ENCODE measurements at regions not wholly inside any gene's neighbourhood (a gene's known extent, or its start where the extent isn't known, plus 50 kb on each side); places are given as distances from the start of the nearest gene placed in this dataset.

GRCh38 chr12:19003987-19004619 is 125.4 kb upstream of the PLEKHA5 start:
- peaks cover 0 to 2% of the 10 kb centered on the region in 2 experiments for H3K27me3 ChIP-seq (ENCODE audit: control insufficient read depth in 2 of 2, insufficient read depth in 2 of 2, low read length in 2 of 2)
- H3K79me2 ChIP-seq (ENCODE audit: control insufficient read depth, insufficient read depth, low read length): no peaks in the 10 kb centered on the region
- BruUV-seq (replicated peaks): no TSS peak
- H3K9me3 ChIP-seq (replicated peaks; ENCODE audit: control insufficient read depth, insufficient read depth, low read length): no peaks in the 10 kb centered on the region
- intact Hi-C loops (cut with micrococcal nuclease) (no loop called here), dilution Hi-C loops (cut with MboI; ENCODE audit: extremely low pct_ligation_motif_present, low sequenced_read_pairs) (no loop called here)
- ChIA-PET POLR2A (no interaction called here), CTCF (no interaction called here)
- H3K36me3 ChIP-seq (ENCODE audit: control insufficient read depth in 2 of 2, extremely low read depth in 1 of 2, insufficient read depth in 2 of 2, low read length in 2 of 2): no peaks in the 10 kb centered on the region
- no peak for TF ChIP-seq MAX (IDR thresholded peaks at IDR 0.05; ENCODE audit: insufficient read depth, insufficient read length)
- TF ChIP-seq, protein P1, sequence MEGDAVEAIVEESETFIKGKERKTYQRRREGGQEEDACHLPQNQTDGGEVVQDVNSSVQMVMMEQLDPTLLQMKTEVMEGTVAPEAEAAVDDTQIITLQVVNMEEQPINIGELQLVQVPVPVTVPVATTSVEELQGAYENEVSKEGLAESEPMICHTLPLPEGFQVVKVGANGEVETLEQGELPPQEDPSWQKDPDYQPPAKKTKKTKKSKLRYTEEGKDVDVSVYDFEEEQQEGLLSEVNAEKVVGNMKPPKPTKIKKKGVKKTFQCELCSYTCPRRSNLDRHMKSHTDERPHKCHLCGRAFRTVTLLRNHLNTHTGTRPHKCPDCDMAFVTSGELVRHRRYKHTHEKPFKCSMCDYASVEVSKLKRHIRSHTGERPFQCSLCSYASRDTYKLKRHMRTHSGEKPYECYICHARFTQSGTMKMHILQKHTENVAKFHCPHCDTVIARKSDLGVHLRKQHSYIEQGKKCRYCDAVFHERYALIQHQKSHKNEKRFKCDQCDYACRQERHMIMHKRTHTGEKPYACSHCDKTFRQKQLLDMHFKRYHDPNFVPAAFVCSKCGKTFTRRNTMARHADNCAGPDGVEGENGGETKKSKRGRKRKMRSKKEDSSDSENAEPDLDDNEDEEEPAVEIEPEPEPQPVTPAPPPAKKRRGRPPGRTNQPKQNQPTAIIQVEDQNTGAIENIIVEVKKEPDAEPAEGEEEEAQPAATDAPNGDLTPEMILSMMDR (IDR thresholded peaks at IDR 0.05; ENCODE audit: extremely low read depth in 1 of 2, insufficient read depth in 1 of 2, low read depth in 1 of 2, low read length in 2 of 2): no peak
- TF ChIP-seq MYC (IDR thresholded peaks at IDR 0.05; ENCODE audit: low read depth, low read length): no peak
- TF ChIP-seq GATA2 (IDR thresholded peaks at IDR 0.05; ENCODE audit: insufficient read depth, insufficient read length, low read depth, low read length): no peak
- TF ChIP-seq FOS (IDR thresholded peaks at IDR 0.05; ENCODE audit: borderline replicate concordance, insufficient read depth, low read length): no peak
- no peak for TF ChIP-seq EZH2 (IDR thresholded peaks at IDR 0.05; ENCODE audit: borderline replicate concordance, low read depth, low read length, severe bottlenecking)
- TF ChIP-seq POLR2AphosphoS5 (IDR thresholded peaks at IDR 0.05; ENCODE audit: insufficient read depth, low read depth, low read length): no peak
- no peak for TF ChIP-seq JUN (IDR thresholded peaks at IDR 0.05; ENCODE audit: borderline replicate concordance, insufficient read depth, insufficient read length, low read depth)
- TF ChIP-seq POLR2A (IDR thresholded peaks at IDR 0.05; ENCODE audit: low read depth, low read length): no peak
- no peak overlapping the region for H3K4me2 ChIP-seq (ENCODE audit: insufficient read depth, low read length)
- peaks cover 3% of the 10 kb centered on the region for H3K4me1 ChIP-seq (ENCODE audit: control insufficient read depth, extremely low read depth, insufficient read depth, low read length)
- FAIRE-seq (no peak), DNase-seq (ENCODE audit: low read depth, low spot score) (no peak)
- no peaks in the 10 kb centered on the region for H3K9me1 ChIP-seq (replicated peaks; ENCODE audit: control insufficient read depth, extremely low read depth, insufficient read depth, low read length)
- H3K27ac ChIP-seq (ENCODE audit: insufficient read depth, low read depth, low read length): no peak overlapping the region
- no peak overlapping the region for H2AFZ ChIP-seq (ENCODE audit: low read depth, low read length)
- no peak overlapping the region for H3K4me3 ChIP-seq (replicated peaks in 1 of 3; ENCODE audit: insufficient read depth in 1 of 3, low read depth in 1 of 3, low read length in 3 of 3)
- no peaks in the 10 kb centered on the region for H4K20me1 ChIP-seq (replicated peaks; ENCODE audit: control insufficient read depth, extremely low read depth, insufficient read depth, low read length)
- no peak overlapping the region for H3K9ac ChIP-seq (replicated peaks; ENCODE audit: extremely low read depth, insufficient read depth, low read length)
